HFFc6 (cell line): ENCODE measurements at regions not wholly inside any gene's neighbourhood (a gene's known extent, or its start where the extent isn't known, plus 50 kb on each side); places are given as distances from the start of the nearest gene placed in this dataset.

ENCODE experiments used
- DNase-seq: peaks from one replicate; pipeline ENCODE4 v3.0.0-alpha.2; 2018
- H3K27ac Mint-ChIP-seq: 2 replicates; pipeline ENCODE4 v1.8.0; 2020; ENCODE audit warnings: mild to moderate bottlenecking, mixed read lengths
- H3K27me3 Mint-ChIP-seq: 2 replicates; pipeline ENCODE4 v1.8.0; 2021; ENCODE audit warnings: mild to moderate bottlenecking, moderate library complexity, mixed read lengths; ENCODE audit not compliant: insufficient read depth
- H3K36me3 Mint-ChIP-seq: 2 replicates; pipeline ENCODE4 v1.8.0; 2021; ENCODE audit warnings: low read depth, mixed read lengths
- H3K4me1 Mint-ChIP-seq: 2 replicates; pipeline ENCODE4 v1.8.0; 2020; ENCODE audit warnings: low read depth, mixed read lengths
- H3K4me3 Mint-ChIP-seq: 2 replicates; pipeline ENCODE4 v1.8.0; 2020; ENCODE audit warnings: mild to moderate bottlenecking, moderate library complexity, mixed read lengths
- H3K9me3 Mint-ChIP-seq: 2 replicates; pipeline ENCODE4 v1.8.0; 2020; ENCODE audit warnings: mild to moderate bottlenecking, mixed read lengths
- TF ChIP-seq, protein P1 (sequence below): fragments of 200-600 bp; sonication (generic); IDR thresholded peaks from 2 replicates; pipeline ENCODE4 v1.5.0; 2021; ENCODE audit warnings: antibody characterized with exemption, mild to moderate bottlenecking

DNA sequence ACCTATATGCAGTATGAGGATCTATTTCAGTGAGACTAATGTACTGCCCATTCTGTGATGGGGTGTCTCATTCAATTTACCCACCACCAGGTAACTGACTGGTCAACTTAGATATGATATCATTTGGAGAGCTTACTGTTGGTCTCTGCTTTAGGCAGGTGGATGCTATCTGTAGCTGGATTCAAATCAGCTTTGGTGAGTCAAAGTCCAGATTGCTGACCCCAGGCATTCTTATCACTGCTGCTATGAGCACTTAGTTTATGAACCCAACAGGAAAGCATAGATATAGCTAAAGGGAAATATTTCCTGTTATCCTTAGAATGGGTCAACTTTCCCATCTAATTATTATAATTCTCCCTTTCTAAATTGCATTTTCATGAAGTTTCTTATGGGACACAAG is 1295.2 kb upstream of the SPRY2 start:
- Mint-ChIP-seq H3K27me3 (no peaks in the 10 kb centered on the region), H3K9me3 (peaks cover 47% of the 10 kb centered on the region), H3K4me3 (no peak overlapping the region), H3K4me1 (no peaks in the 10 kb centered on the region), H3K27ac (no peak overlapping the region), H3K36me3 (no peaks in the 10 kb centered on the region)
- TF ChIP-seq, protein P1, sequence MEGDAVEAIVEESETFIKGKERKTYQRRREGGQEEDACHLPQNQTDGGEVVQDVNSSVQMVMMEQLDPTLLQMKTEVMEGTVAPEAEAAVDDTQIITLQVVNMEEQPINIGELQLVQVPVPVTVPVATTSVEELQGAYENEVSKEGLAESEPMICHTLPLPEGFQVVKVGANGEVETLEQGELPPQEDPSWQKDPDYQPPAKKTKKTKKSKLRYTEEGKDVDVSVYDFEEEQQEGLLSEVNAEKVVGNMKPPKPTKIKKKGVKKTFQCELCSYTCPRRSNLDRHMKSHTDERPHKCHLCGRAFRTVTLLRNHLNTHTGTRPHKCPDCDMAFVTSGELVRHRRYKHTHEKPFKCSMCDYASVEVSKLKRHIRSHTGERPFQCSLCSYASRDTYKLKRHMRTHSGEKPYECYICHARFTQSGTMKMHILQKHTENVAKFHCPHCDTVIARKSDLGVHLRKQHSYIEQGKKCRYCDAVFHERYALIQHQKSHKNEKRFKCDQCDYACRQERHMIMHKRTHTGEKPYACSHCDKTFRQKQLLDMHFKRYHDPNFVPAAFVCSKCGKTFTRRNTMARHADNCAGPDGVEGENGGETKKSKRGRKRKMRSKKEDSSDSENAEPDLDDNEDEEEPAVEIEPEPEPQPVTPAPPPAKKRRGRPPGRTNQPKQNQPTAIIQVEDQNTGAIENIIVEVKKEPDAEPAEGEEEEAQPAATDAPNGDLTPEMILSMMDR: no peak
- no peak for DNase-seq

DNA sequence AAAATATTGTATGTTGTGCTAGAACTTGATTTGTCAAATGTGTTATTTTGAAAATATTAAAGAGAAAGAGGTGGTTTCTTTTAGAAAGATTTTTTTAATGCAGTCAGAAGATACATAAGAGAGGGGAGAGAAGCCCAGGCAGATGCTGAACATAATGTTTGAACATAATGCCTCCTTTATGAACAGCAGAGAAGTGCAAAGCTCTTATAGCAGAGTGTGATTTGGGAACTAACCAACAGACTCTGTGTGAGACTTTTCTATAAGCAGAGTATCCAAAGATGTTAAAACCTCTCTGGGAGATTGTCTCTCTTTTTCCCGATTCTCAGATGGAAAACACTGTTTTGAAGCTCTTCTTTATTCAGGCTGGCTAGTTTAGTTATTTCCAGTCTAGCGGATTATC is 1274.1 kb upstream of the SPRY2 start:
- Mint-ChIP-seq H3K4me3 (no peak overlapping the region), H3K4me1 (no peaks in the 10 kb centered on the region), H3K9me3 (peaks cover 16% of the 10 kb centered on the region), H3K36me3 (no peaks in the 10 kb centered on the region), H3K27ac (no peak overlapping the region), H3K27me3 (no peaks in the 10 kb centered on the region)
- no peak for DNase-seq
- TF ChIP-seq, protein P1: no peak

DNA sequence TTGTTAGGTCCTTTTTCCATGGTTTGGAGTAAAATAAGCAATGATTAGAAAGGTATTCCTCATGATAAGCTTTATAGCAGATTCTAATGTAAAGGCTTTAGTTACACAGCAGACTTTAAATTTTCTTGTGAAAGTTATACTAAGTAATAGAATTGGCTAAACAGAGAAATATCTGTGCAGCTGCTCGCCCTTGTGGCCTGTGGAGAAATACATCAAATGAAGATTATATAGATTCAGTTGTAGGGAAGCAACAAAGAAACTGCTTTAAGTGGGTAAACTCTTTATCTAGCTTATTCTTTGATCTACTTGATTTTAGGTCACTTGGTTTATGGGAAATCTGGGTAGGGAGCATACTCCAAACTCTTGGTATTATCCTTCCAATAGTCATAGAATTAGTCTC is 1269.7 kb upstream of the SPRY2 start:
- DNase-seq: no peak
- Mint-ChIP-seq H3K36me3 (no peaks in the 10 kb centered on the region), H3K27ac (no peak overlapping the region), H3K9me3 (peaks cover 33% of the 10 kb centered on the region), H3K27me3 (no peaks in the 10 kb centered on the region), H3K4me3 (no peak overlapping the region), H3K4me1 (no peaks in the 10 kb centered on the region)
- TF ChIP-seq, protein P1: no peak

DNA sequence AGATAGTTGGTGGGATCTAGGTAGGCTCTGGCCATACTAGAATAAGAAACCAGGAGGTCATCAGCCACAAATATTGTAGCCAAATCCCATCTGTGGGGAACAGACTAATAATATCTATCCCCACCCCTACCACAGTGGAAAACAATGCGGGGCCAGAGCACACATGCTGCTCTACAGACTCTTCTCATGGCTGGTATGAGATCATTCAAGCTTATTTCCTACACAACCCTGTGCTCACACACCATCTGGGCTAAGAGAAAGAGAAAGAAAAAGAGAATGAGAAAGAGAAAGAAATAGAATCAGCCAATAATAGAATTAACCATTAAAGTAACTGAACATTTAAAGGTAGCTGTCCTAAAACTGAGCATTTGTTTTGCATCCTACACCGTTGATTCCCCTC is 1268.4 kb upstream of the SPRY2 start:
- no peak overlapping the region for H3K4me3 Mint-ChIP-seq
- TF ChIP-seq, protein P1: no peak
- no peaks in the 10 kb centered on the region for H3K27me3 Mint-ChIP-seq
- no peaks in the 10 kb centered on the region for H3K36me3 Mint-ChIP-seq
- DNase-seq: no peak
- H3K4me1 Mint-ChIP-seq: no peaks in the 10 kb centered on the region
- no peak overlapping the region for H3K27ac Mint-ChIP-seq
- peaks cover 23% of the 10 kb centered on the region for H3K9me3 Mint-ChIP-seq

DNA sequence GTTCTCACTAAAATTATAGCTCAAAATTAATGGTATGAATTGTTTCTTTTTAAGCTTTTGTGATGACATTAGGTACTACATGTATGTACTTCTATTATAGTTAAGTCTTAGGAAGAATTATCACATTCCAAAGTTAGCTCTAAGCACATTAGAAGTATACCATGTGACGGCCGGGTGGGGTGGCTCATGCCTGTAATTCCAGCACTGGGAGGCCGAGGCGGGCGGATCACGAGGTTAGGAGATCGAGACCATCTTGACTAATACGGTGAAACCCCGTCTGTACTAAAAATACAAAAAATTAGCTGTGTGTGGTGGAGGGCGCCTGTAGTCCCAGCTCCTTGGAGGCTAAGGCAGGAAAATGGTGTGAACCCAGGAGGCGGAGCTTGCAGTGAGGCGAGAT is 1265.1 kb upstream of the SPRY2 start:
- H3K4me1 Mint-ChIP-seq: no peaks in the 10 kb centered on the region
- TF ChIP-seq, protein P1: no peak
- no peaks in the 10 kb centered on the region for H3K27me3 Mint-ChIP-seq
- peaks cover 29% of the 10 kb centered on the region for H3K9me3 Mint-ChIP-seq
- H3K27ac Mint-ChIP-seq: no peak overlapping the region
- no peaks in the 10 kb centered on the region for H3K36me3 Mint-ChIP-seq
- H3K4me3 Mint-ChIP-seq: no peak overlapping the region
- DNase-seq: no peak

DNA sequence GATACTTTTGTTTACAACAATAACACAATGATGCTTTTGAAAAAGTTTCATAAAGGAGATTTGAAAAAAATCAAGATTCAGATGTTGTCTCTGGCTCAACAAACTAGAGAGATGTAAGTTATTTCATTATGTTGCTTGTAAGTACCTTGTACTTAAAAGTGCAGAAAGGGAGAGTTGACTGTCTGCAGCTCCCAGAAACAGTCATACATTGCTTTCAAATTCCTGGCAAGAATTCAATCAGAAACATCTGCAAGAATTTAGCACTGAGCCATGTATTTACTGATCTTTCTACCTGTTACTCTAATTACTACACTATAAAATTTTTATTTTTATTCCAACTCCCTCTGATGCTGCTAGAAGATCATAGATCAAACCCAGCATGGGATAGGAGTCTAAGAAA is 1261.3 kb upstream of the SPRY2 start:
- H3K4me3 Mint-ChIP-seq: no peak overlapping the region
- no peak for DNase-seq
- no peak overlapping the region for H3K27ac Mint-ChIP-seq
- no peaks in the 10 kb centered on the region for H3K36me3 Mint-ChIP-seq
- no peaks in the 10 kb centered on the region for H3K27me3 Mint-ChIP-seq
- TF ChIP-seq, protein P1: no peak
- peaks cover 22% of the 10 kb centered on the region for H3K9me3 Mint-ChIP-seq
- no peaks in the 10 kb centered on the region for H3K4me1 Mint-ChIP-seq
